Mesenchymal stem cell (in vitro differentiated cells and primary cell): ENCODE measurements at regions not wholly inside any gene's neighbourhood (a gene's known extent, or its start where the extent isn't known, plus 50 kb on each side); places are given as distances from the start of the nearest gene placed in this dataset.

Experiments
- DNase-seq: peaks from one replicate; pipeline ENCODE4 v3.0.0-alpha.2; 2013
- H2AFZ ChIP-seq: one replicate; pipeline ENCODE4 v1.6.1; 2013; ENCODE audit warnings: low read depth, mild to moderate bottlenecking, control low read depth, inconsistent platforms, low read length, moderate library complexity
- H2AK5ac ChIP-seq: 2 replicates; pipeline ENCODE4 v1.6.1; 2013; ENCODE audit warnings: low read length, moderate library complexity, mild to moderate bottlenecking, inconsistent platforms; ENCODE audit not compliant: severe bottlenecking
- H2BK120ac ChIP-seq: one replicate; pipeline ENCODE4 v1.6.1; 2013; ENCODE audit warnings: low read depth, mild to moderate bottlenecking, inconsistent platforms, low read length, moderate library complexity
- H2BK12ac ChIP-seq, 2 experiments: one replicate each; pipeline ENCODE4 v1.6.1; 2013; ENCODE audit warnings: inconsistent platforms in 2 of 2, low read length in 2 of 2, mild to moderate bottlenecking in 2 of 2, moderate library complexity in 2 of 2, control low read depth in 1 of 2
- H2BK15ac ChIP-seq: one replicate; pipeline ENCODE4 v1.6.1; 2013; ENCODE audit warnings: mild to moderate bottlenecking, low read depth, inconsistent platforms; ENCODE audit not compliant: poor library complexity, severe bottlenecking
- H2BK5ac ChIP-seq: 2 replicates; pipeline ENCODE4 v1.6.1; 2013; ENCODE audit warnings: low read depth, mild to moderate bottlenecking, low read length, control low read depth, inconsistent platforms; ENCODE audit not compliant: poor library complexity, severe bottlenecking
- H3K14ac ChIP-seq, 2 experiments: one replicate each; pipeline ENCODE4 v1.6.1; 2013; ENCODE audit warnings: inconsistent platforms in 2 of 2, low read length in 2 of 2, control low read depth in 1 of 2, mild to moderate bottlenecking in 1 of 2, moderate library complexity in 1 of 2
- H3K18ac ChIP-seq, 2 experiments: one replicate each; pipeline ENCODE4 v1.6.1; 2013; ENCODE audit warnings: inconsistent platforms in 2 of 2, low read length in 2 of 2, control low read depth in 1 of 2, low read depth in 1 of 2, mild to moderate bottlenecking in 1 of 2
- H3K23ac ChIP-seq, 2 experiments: one replicate each; pipeline ENCODE4 v1.6.1; 2013; ENCODE audit warnings: inconsistent platforms in 2 of 2, low read length in 2 of 2, mild to moderate bottlenecking in 2 of 2, moderate library complexity in 2 of 2, control low read depth in 1 of 2
- H3K27ac ChIP-seq: 2 replicates; pipeline ENCODE4 v1.5.1; 2013; ENCODE audit warnings: mild to moderate bottlenecking, moderate library complexity, low read length, control low read depth, inconsistent platforms; ENCODE audit not compliant: poor library complexity, severe bottlenecking
- H3K27me3 ChIP-seq, 2 experiments: 2 replicates each; pipeline versions ENCODE4 v1.6.1 to v1.7.0; 2013; ENCODE audit warnings: low read length in 2 of 2, mild to moderate bottlenecking in 2 of 2, moderate library complexity in 2 of 2, control low read depth in 1 of 2, inconsistent platforms in 1 of 2; ENCODE audit not compliant: control insufficient read depth in 1 of 2, insufficient read depth in 1 of 2
- H3K36me3 ChIP-seq, 2 experiments: 2 replicates each; pipeline versions ENCODE4 v1.6.1 to v1.7.0; 2013; ENCODE audit warnings: low read length in 2 of 2, control low read depth in 1 of 2, inconsistent platforms in 1 of 2, low read depth in 1 of 2, mild to moderate bottlenecking in 1 of 2; ENCODE audit not compliant: insufficient read depth in 2 of 2, control insufficient read depth in 1 of 2
- H3K4ac ChIP-seq, 2 experiments: one replicate each; pipeline ENCODE4 v1.6.1; 2013; ENCODE audit warnings: inconsistent platforms in 2 of 2, low read length in 2 of 2, mild to moderate bottlenecking in 2 of 2, moderate library complexity in 2 of 2, control low read depth in 1 of 2, low read depth in 1 of 2
- H3K4me1 ChIP-seq: 2 replicates; pipeline ENCODE4 v1.6.1; 2013; ENCODE audit warnings: low read depth, low read length, control low read depth; ENCODE audit not compliant: control insufficient read depth, insufficient read depth
- H3K4me2 ChIP-seq: 2 replicates; pipeline ENCODE4 v1.6.1; 2013; ENCODE audit warnings: low read length, mild to moderate bottlenecking, inconsistent platforms; ENCODE audit not compliant: poor library complexity, severe bottlenecking
- H3K4me3 ChIP-seq, 2 experiments: 2 replicates each; pipeline versions ENCODE4 v1.5.1 to v1.7.0; 2013; ENCODE audit warnings: low read length in 2 of 2, mild to moderate bottlenecking in 2 of 2, control low read depth in 1 of 2, low read depth in 1 of 2; ENCODE audit not compliant: insufficient read depth in 1 of 2
- H3K79me1 ChIP-seq: replicated peaks from 2 replicates; pipeline ENCODE4 v1.6.1; 2013; ENCODE audit warnings: mild to moderate bottlenecking, control low read depth, low read length, inconsistent platforms; ENCODE audit not compliant: poor library complexity, severe bottlenecking
- H3K9ac ChIP-seq: 2 replicates; pipeline ENCODE4 v1.7.0; 2013; ENCODE audit warnings: mild to moderate bottlenecking, low read length, moderate library complexity
- H3K9me3 ChIP-seq: 2 replicates; pipeline ENCODE4 v1.7.0; 2013; ENCODE audit warnings: mild to moderate bottlenecking, low read length; ENCODE audit not compliant: control insufficient read depth
- H4K8ac ChIP-seq: one replicate; pipeline ENCODE4 v1.6.1; 2013; ENCODE audit warnings: inconsistent platforms, mild to moderate bottlenecking, low read length, moderate library complexity
- H4K91ac ChIP-seq: one replicate; pipeline ENCODE4 v1.6.1; 2013; ENCODE audit warnings: mild to moderate bottlenecking, low read length, inconsistent platforms
- WGBS: methylation state at CpG from one replicate; pipeline ENCODE4 v1.1.7; 2013; ENCODE audit warnings: mixed read lengths; 5-methylcytosine and 5-hydroxymethylcytosine counted together

GRCh38 chr1:239282411-239282810 lies 104.0 kb upstream of the CHRM3 start:
- Histone ChIP-seq H3K9ac (no peak overlapping the region), H2BK5ac (no peak overlapping the region), H3K18ac (no peak overlapping the region), H2BK15ac (no peak overlapping the region), H3K14ac (no peak overlapping the region), H3K4me2 (no peak overlapping the region), H2BK120ac (no peak overlapping the region), H3K4ac (no peak overlapping the region), H3K36me3 (no peaks in the 10 kb centered on the region), H4K8ac (no peak overlapping the region), H2BK12ac (no peak overlapping the region), H3K27me3 (no peaks in the 10 kb centered on the region), H3K4me1 (no peaks in the 10 kb centered on the region), H2AFZ (no peak overlapping the region), H3K27ac (no peak overlapping the region), H3K4me3 (no peak overlapping the region), H2AK5ac (no peak overlapping the region), H3K23ac (no peak overlapping the region), H3K9me3 (peaks cover 2% of the 10 kb centered on the region), H3K79me1 (no peaks in the 10 kb centered on the region), H4K91ac (no peak overlapping the region)
- 64% methylated on average over 3 of the region's 3 CpGs for WGBS
- DNase-seq: no peak

- H3K27me3 ChIP-seq: no peaks in the 10 kb centered on the region
- no peak overlapping the region for H3K4ac ChIP-seq
- H2BK120ac ChIP-seq: no peak overlapping the region
- no peak overlapping the region for H4K91ac ChIP-seq
- no peak overlapping the region for H2BK15ac ChIP-seq
- H2BK5ac ChIP-seq: no peak overlapping the region
- no peak overlapping the region for H3K4me2 ChIP-seq
- no peak overlapping the region for H3K18ac ChIP-seq
- 81% methylated on average over 5 of the region's 5 CpGs for WGBS
- no peak overlapping the region for H4K8ac ChIP-seq
- no peak overlapping the region for H2BK12ac ChIP-seq
- no peak overlapping the region for H2AFZ ChIP-seq
- H3K79me1 ChIP-seq: no peaks in the 10 kb centered on the region
- no peak overlapping the region for H3K27ac ChIP-seq
- H3K36me3 ChIP-seq: no peaks in the 10 kb centered on the region
- H3K4me1 ChIP-seq: no peaks in the 10 kb centered on the region
- no peak overlapping the region for H2AK5ac ChIP-seq
- H3K14ac ChIP-seq: no peak overlapping the region
- no peak overlapping the region for H3K23ac ChIP-seq
- H3K9me3 ChIP-seq: peaks cover 8% of the 10 kb centered on the region
- no peak overlapping the region for H3K9ac ChIP-seq
- H3K4me3 ChIP-seq: no peak overlapping the region
- DNase-seq: no peak
Measured at GRCh38 chr1:239276051-239276450, 110.3 kb upstream of the CHRM3 start.

GRCh38 chr1:239274242-239274830 lies 112.0 kb upstream of the CHRM3 start:
- Histone ChIP-seq H3K4me1 (no peaks in the 10 kb centered on the region), H4K91ac (no peak overlapping the region), H2BK120ac (no peak overlapping the region), H4K8ac (no peak overlapping the region), H3K18ac (no peak overlapping the region), H2AFZ (no peak overlapping the region), H3K4ac (no peak overlapping the region), H3K9ac (no peak overlapping the region), H3K23ac (no peak overlapping the region), H3K79me1 (no peaks in the 10 kb centered on the region), H2BK12ac (no peak overlapping the region), H3K27ac (no peak overlapping the region), H2BK5ac (no peak overlapping the region), H3K4me2 (no peak overlapping the region), H3K4me3 (no peak overlapping the region), H2AK5ac (no peak overlapping the region), H2BK15ac (no peak overlapping the region), H3K27me3 (no peaks in the 10 kb centered on the region), H3K14ac (no peak overlapping the region), H3K36me3 (no peaks in the 10 kb centered on the region), H3K9me3 (peaks cover 8% of the 10 kb centered on the region)
- no peak for DNase-seq
- 68% methylated on average over 4 of the region's 4 CpGs for WGBS

- no peak for DNase-seq
- Histone ChIP-seq H2AFZ (no peak overlapping the region), H2BK120ac (no peak overlapping the region), H3K4ac (no peak overlapping the region), H3K27ac (no peak overlapping the region), H3K4me3 (no peak overlapping the region), H3K36me3 (no peaks in the 10 kb centered on the region), H3K27me3 (no peaks in the 10 kb centered on the region), H3K9me3 (peaks cover 6% of the 10 kb centered on the region), H3K9ac (no peak overlapping the region), H2BK15ac (no peak overlapping the region), H3K4me2 (no peak overlapping the region), H3K14ac (no peak overlapping the region), H3K79me1 (no peaks in the 10 kb centered on the region), H4K91ac (no peak overlapping the region), H2AK5ac (no peak overlapping the region), H4K8ac (no peak overlapping the region), H3K4me1 (no peaks in the 10 kb centered on the region), H2BK5ac (no peak overlapping the region), H3K18ac (no peak overlapping the region), H2BK12ac (no peak overlapping the region), H3K23ac (no peak overlapping the region)
- WGBS: 85% methylated on average over 5 of the region's 5 CpGs
Measured at GRCh38 chr1:239270509-239270908, 115.9 kb upstream of the CHRM3 start.
